K562 (cell line): ENCODE measurements at regions not wholly inside any gene's neighbourhood (a gene's known extent, or its start where the extent isn't known, plus 50 kb on each side); places are given as distances from the start of the nearest gene placed in this dataset.

ENCODE experiments used
- ATAC-seq: fragments of 200-7000 bp; cut with Tn5 transposase; 3 replicates; pipeline ENCODE4 v1.9.1; 2020; ENCODE audit warnings: moderate library complexity
- BruUV-seq: library from RNA; stranded (reverse); fragments of 400-500 nt; replicated peaks from 2 replicates; lab custom pipeline; 2021; lab: Mats Ljungman, UMichigan
- CTCF ChIA-PET: fragments of 300-600 bp; formaldehyde crosslinking; extraction: SDS; loops from one replicate; lab custom pipeline; 2021; ENCODE audit warnings: low intra/inter-chr PET ratio; lab: Yijun Ruan, JAX
- POLR2A ChIA-PET: fragments of 300-600, 350-650 bp; sonication (Branson Sonifier 250); formaldehyde crosslinking; extraction: SDS; loops from one replicate; lab custom pipeline; 2021; ENCODE audit warnings: antibody characterized with exemption, inconsistent platforms; lab: Yijun Ruan, JAX
- DNase-seq, 4 experiments: peaks; one replicate each; pipeline versions ENCODE4 v3.0.0 to v3.0.0-alpha.2; 2011 to 2018; ENCODE audit warnings: low spot score in 3 of 4, mixed read lengths in 3 of 4; ENCODE audit errors: extremely low read depth in 1 of 4
- FAIRE-seq: peaks from 2 replicates; lab custom pipeline; 2011; peaks lifted over from hg19 to GRCh38; lab: Jason Lieb, UNC
- H2AFZ ChIP-seq: 2 replicates; pipeline ENCODE4 v1.6.0; 2011; ENCODE audit warnings: low read depth, low read length, control low read depth, inconsistent platforms
- H3K27ac ChIP-seq: fragments of 200-600 bp; 3 replicates; pipeline ENCODE4 v1.8.0; 2011; ENCODE audit warnings: low read depth, mild to moderate bottlenecking, control low read depth, inconsistent platforms, low read length, moderate library complexity, mixed read lengths; ENCODE audit errors: extremely low read depth
- H3K27me3 ChIP-seq, 2 experiments: fragments of 300-600 bp in 1 of 2; 2 replicates in 1 of 2; 3 replicates in 1 of 2; pipeline versions ENCODE4 v1.6.0 to v1.8.0; 2011; ENCODE audit warnings: inconsistent platforms in 2 of 2, low read length in 2 of 2, mild to moderate bottlenecking in 1 of 2, mixed read lengths in 1 of 2, moderate library complexity in 1 of 2; ENCODE audit not compliant: control insufficient read depth in 2 of 2, insufficient read depth in 2 of 2
- H3K36me3 ChIP-seq: fragments of 300-600 bp; 3 replicates; pipeline ENCODE4 v1.8.0; 2011; ENCODE audit warnings: mild to moderate bottlenecking, low read length, inconsistent platforms; ENCODE audit not compliant: control insufficient read depth, insufficient read depth
- H3K4me1 ChIP-seq, 2 experiments: fragments of 200-600 bp in 1 of 2; replicated peaks in 1 of 2; 2 replicates in 1 of 2; 3 replicates in 1 of 2; pipeline versions ENCODE4 v1.5.1 to v1.8.0; 2011; ENCODE audit warnings: inconsistent platforms in 2 of 2, low read length in 2 of 2, mild to moderate bottlenecking in 1 of 2, mixed read lengths in 1 of 2, moderate library complexity in 1 of 2; ENCODE audit not compliant: control insufficient read depth in 2 of 2, insufficient read depth in 2 of 2
- H3K4me2 ChIP-seq: 2 replicates; pipeline ENCODE4 v1.6.1; 2011; ENCODE audit warnings: low read length, control low read depth, inconsistent platforms, mixed read lengths; ENCODE audit not compliant: insufficient read depth
- H3K4me3 ChIP-seq: fragments of 200-600 bp; sonication (generic), shearing (Covaris generic); 2 replicates; pipeline ENCODE4 v1.5.1; 2016; ENCODE audit warnings: control low read depth, inconsistent platforms
- H3K79me2 ChIP-seq: fragments of 200-600 bp; 3 replicates; pipeline ENCODE4 v1.8.0; 2011; ENCODE audit warnings: low read length, inconsistent platforms; ENCODE audit not compliant: control insufficient read depth, insufficient read depth
- H3K9ac ChIP-seq, 2 experiments: 2 replicates each; pipeline versions ENCODE4 v1.6.0 to v1.6.1; 2011; ENCODE audit warnings: low read depth in 2 of 2, low read length in 2 of 2, control low read depth in 1 of 2, inconsistent platforms in 1 of 2, mild to moderate bottlenecking in 1 of 2, mixed read lengths in 1 of 2; ENCODE audit not compliant: insufficient read depth in 1 of 2
- H3K9me1 ChIP-seq: one replicate; pipeline ENCODE4 v1.6.0; 2011; ENCODE audit warnings: inconsistent platforms, mild to moderate bottlenecking, low read length, moderate library complexity; ENCODE audit not compliant: control insufficient read depth, insufficient read depth
- H3K9me3 ChIP-seq: replicated peaks from 2 replicates; pipeline ENCODE4 v1.5.1; 2011; ENCODE audit warnings: low read depth, low read length, inconsistent platforms; ENCODE audit not compliant: control insufficient read depth, insufficient read depth
- H4K20me1 ChIP-seq: replicated peaks from 2 replicates; pipeline ENCODE4 v1.6.1; 2011; ENCODE audit warnings: low read length, inconsistent platforms, mixed read lengths; ENCODE audit not compliant: control insufficient read depth, insufficient read depth
- ADNP ChIP-seq: fragments of 200-800 bp; sonication (Bioruptor generic); IDR thresholded peaks from 2 replicates; pipeline ENCODE4 v1.6.1; 2016; ENCODE audit warnings: missing genetic modification characterization, missing compliant biosample characterization
- ATF1 ChIP-seq, 2 experiments: fragments of 450-650 bp in 1 of 2; IDR thresholded peaks; 2 replicates each; pipeline ENCODE4 v1.6.1; 2016; ENCODE audit warnings: missing compliant biosample characterization in 1 of 2, missing genetic modification characterization in 1 of 2
- ATF7 ChIP-seq: fragments of 450-650 bp; IDR thresholded peaks from 2 replicates; pipeline ENCODE4 v1.7.1; 2014; ENCODE audit warnings: mild to moderate bottlenecking, moderate library complexity
- C11orf30 ChIP-seq: fragments of 450-650 bp; IDR thresholded peaks from 2 replicates; pipeline ENCODE4 v1.6.1; 2016; ENCODE audit warnings: low read depth, mild to moderate bottlenecking
- CC2D1A ChIP-seq: fragments of 450-650 bp; IDR thresholded peaks from 2 replicates; pipeline ENCODE4 v1.6.1; 2017; ENCODE audit warnings: mild to moderate bottlenecking
- NELFE ChIP-seq: IDR thresholded peaks from 2 replicates; pipeline ENCODE4 v1.6.1; 2011; ENCODE audit warnings: mild to moderate bottlenecking; ENCODE audit not compliant: insufficient read depth, insufficient read length
- RNF2 ChIP-seq: sonication (generic); IDR thresholded peaks from 2 replicates; pipeline ENCODE4 v1.6.1; 2016
- TEAD4 ChIP-seq, 2 experiments: sonication (generic) in 1 of 2; formaldehyde crosslinking in 1 of 2; IDR thresholded peaks; 2 replicates each; pipeline versions ENCODE4 v1.6.1 to v1.8.0; 2012 to 2022; ENCODE audit warnings: borderline replicate concordance in 1 of 2, inconsistent platforms in 1 of 2, low read length in 1 of 2, mild to moderate bottlenecking in 1 of 2, missing genetic modification reagents in 1 of 2
- THRAP3 ChIP-seq: fragments of 450-650 bp; IDR thresholded peaks from 2 replicates; pipeline ENCODE4 v1.6.1; 2016; ENCODE audit warnings: mild to moderate bottlenecking, inconsistent platforms, borderline replicate concordance
- ZNF24 ChIP-seq: fragments of 450-650 bp; IDR thresholded peaks from 2 replicates; pipeline ENCODE4 v1.6.1; 2016
- WGBS: fragments of 100-300 bp; shearing (Covaris generic); methylation state at CpG from one replicate; pipeline ENCODE4 v1.1.6; 2016; ENCODE audit warnings: low coverage, mixed read lengths; ENCODE audit not compliant: insufficient coverage; ENCODE audit errors: missing lambda C conversion rate; 5-methylcytosine and 5-hydroxymethylcytosine counted together
- in situ Hi-C: fragments of 300-500 bp; cut with MboI; formaldehyde crosslinking; loops from 4 replicates; pipeline ENCODE4 v1.15.0; 2018; ENCODE audit warnings: inconsistent platforms, mixed read lengths
- intact Hi-C: fragments of 100-400 bp; cut with micrococcal nuclease; formaldehyde crosslinking; loops from 2 replicates; pipeline ENCODE4 v1.14.2; 2022
- TF ChIP-seq, protein P1 (sequence below), 2 experiments: fragments of 450-650 bp in 1 of 2; sonication (generic) in 1 of 2; formaldehyde crosslinking in 1 of 2; IDR thresholded peaks in 1 of 2; conservative IDR thresholded peaks in 1 of 2; 2 replicates each; pipeline versions ENCODE4 v1.6.1 to v1.8.1; 2016 to 2023; ENCODE audit warnings: mild to moderate bottlenecking in 2 of 2, moderate library complexity in 2 of 2, inconsistent platforms in 1 of 2, missing genetic modification reagents in 1 of 2
- TF ChIP-seq, protein P2 (sequence below), 2 experiments: IDR thresholded peaks in 1 of 2; conservative IDR thresholded peaks in 1 of 2; 2 replicates each; pipeline ENCODE4 v1.6.1; 2016; ENCODE audit warnings: low read depth in 2 of 2, mild to moderate bottlenecking in 1 of 2, missing compliant biosample characterization in 1 of 2, missing genetic modification characterization in 1 of 2, moderate library complexity in 1 of 2
- TF ChIP-seq, protein P3 (sequence below), 3 experiments: fragments of 200-800 bp in 1 of 3; fragments of 250-450 bp in 1 of 3; fragments of 450-650 bp in 1 of 3; sonication (Bioruptor Pico) in 1 of 3; sonication (Bioruptor generic) in 1 of 3; formaldehyde crosslinking in 1 of 3; IDR thresholded peaks; 2 replicates each; pipeline versions ENCODE4 v1.6.1 to v1.8.0; 2016 to 2022; ENCODE audit warnings: mild to moderate bottlenecking in 2 of 3, missing genetic modification characterization in 2 of 3, missing compliant biosample characterization in 1 of 3, moderate library complexity in 1 of 3

DNA sequence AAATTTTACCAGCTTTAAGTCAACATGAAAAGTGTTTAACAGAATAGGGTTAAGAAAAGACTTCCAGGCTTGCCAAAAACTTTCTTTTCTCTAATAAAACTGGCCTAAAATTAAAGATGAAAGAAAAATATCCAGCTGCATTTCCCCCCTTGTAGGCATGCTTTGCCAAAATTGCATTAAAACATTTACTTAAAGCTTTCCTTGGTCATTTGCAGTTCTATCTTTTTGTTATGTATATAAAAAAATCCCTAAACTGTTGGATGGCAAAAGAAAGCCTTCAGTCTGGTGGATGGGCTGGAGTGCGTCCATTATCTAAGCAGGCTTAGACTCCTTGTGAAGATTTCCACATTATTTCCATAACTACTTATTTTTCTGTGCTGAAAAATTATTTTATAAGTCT lies 105.4 kb upstream of the DSEL start:
- in situ Hi-C loops (no loop called here), intact Hi-C loops (no loop called here)
- Histone ChIP-seq H3K4me2 (no peak overlapping the region), H3K27ac (no peak overlapping the region), H3K4me3 (no peak overlapping the region), H3K79me2 (no peaks in the 10 kb centered on the region), H3K9me1 (no peaks in the 10 kb centered on the region), H2AFZ (no peak overlapping the region), H3K9ac (no peak overlapping the region), H4K20me1 (no peaks in the 10 kb centered on the region), H3K4me1 (no peaks in the 10 kb centered on the region), H3K9me3 (no peaks in the 10 kb centered on the region), H3K27me3 (no peaks in the 10 kb centered on the region), H3K36me3 (no peaks in the 10 kb centered on the region)
- POLR2A ChIA-PET, result no interaction called here
- no TSS peak for BruUV-seq
- 0% methylated on average over 1 of the region's 1 CpG for WGBS
- ATAC-seq (no peak), FAIRE-seq (no peak), DNase-seq (no peak)
- CTCF ChIA-PET, result no interaction called here
- TF ChIP-seq, protein P1, sequence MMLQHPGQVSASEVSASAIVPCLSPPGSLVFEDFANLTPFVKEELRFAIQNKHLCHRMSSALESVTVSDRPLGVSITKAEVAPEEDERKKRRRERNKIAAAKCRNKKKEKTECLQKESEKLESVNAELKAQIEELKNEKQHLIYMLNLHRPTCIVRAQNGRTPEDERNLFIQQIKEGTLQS (IDR thresholded peaks at IDR 0.05), result no peak
- TF ChIP-seq, protein P1 (CRISPR knock-in tag; conservative IDR thresholded peaks at IDR 0.05), result no peak
- TF ChIP-seq ATF1 (CRISPR knock-in tag; IDR thresholded peaks at IDR 0.05) (no peak), ATF1 (tag; IDR thresholded peaks at IDR 0.05) (no peak), CC2D1A (no peak), NELFE (no peak), TEAD4 (IDR thresholded peaks at IDR 0.05; ENCODE audit: low read length) (no peak), TEAD4 (CRISPR knock-in tag; IDR thresholded peaks at IDR 0.05; ENCODE audit: borderline replicate concordance) (no peak), RNF2 (no peak), THRAP3 (no peak), ZNF24 (no peak), C11orf30 (no peak), ATF7 (no peak), ADNP (tag) (no peak)
- TF ChIP-seq, protein P2, sequence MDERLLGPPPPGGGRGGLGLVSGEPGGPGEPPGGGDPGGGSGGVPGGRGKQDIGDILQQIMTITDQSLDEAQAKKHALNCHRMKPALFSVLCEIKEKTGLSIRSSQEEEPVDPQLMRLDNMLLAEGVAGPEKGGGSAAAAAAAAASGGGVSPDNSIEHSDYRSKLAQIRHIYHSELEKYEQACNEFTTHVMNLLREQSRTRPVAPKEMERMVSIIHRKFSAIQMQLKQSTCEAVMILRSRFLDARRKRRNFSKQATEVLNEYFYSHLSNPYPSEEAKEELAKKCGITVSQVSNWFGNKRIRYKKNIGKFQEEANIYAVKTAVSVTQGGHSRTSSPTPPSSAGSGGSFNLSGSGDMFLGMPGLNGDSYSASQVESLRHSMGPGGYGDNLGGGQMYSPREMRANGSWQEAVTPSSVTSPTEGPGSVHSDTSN (CRISPR knock-in tag; IDR thresholded peaks at IDR 0.05; ENCODE audit: low read depth), result no peak
- TF ChIP-seq, protein P2 (tag; conservative IDR thresholded peaks at IDR 0.05; ENCODE audit: low read depth), result no peak
- TF ChIP-seq, protein P3, sequence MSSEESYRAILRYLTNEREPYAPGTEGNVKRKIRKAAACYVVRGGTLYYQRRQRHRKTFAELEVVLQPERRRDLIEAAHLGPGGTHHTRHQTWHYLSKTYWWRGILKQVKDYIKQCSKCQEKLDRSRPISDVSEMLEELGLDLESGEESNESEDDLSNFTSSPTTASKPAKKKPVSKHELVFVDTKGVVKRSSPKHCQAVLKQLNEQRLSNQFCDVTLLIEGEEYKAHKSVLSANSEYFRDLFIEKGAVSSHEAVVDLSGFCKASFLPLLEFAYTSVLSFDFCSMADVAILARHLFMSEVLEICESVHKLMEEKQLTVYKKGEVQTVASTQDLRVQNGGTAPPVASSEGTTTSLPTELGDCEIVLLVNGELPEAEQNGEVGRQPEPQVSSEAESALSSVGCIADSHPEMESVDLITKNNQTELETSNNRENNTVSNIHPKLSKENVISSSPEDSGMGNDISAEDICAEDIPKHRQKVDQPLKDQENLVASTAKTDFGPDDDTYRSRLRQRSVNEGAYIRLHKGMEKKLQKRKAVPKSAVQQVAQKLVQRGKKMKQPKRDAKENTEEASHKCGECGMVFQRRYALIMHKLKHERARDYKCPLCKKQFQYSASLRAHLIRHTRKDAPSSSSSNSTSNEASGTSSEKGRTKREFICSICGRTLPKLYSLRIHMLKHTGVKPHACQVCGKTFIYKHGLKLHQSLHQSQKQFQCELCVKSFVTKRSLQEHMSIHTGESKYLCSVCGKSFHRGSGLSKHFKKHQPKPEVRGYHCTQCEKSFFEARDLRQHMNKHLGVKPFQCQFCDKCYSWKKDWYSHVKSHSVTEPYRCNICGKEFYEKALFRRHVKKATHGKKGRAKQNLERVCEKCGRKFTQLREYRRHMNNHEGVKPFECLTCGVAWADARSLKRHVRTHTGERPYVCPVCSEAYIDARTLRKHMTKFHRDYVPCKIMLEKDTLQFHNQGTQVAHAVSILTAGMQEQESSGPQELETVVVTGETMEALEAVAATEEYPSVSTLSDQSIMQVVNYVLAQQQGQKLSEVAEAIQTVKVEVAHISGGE (CRISPR knock-in tag; IDR thresholded peaks at IDR 0.05), result no peak
